OCI-LY3 (cell line): ENCODE measurements at regions not wholly inside any gene's neighbourhood (a gene's known extent, or its start where the extent isn't known, plus 50 kb on each side); places are given as distances from the start of the nearest gene placed in this dataset.

ENCODE experiments used
- EZH2phosphoT487 ChIP-seq: fragments of 200-600 bp; shearing (Covaris generic); IDR thresholded peaks from 2 replicates; pipeline ENCODE4 v1.6.1; 2018; ENCODE audit warnings: antibody characterized with exemption, mixed run types, low read depth
- TF ChIP-seq, protein P1 (sequence below): fragments of 200-600, 300-600 bp; sonication (generic); IDR thresholded peaks from 2 replicates; pipeline ENCODE4 v1.5.1; 2014; ENCODE audit warnings: antibody characterized with exemption, low read length, low read depth

DNA sequence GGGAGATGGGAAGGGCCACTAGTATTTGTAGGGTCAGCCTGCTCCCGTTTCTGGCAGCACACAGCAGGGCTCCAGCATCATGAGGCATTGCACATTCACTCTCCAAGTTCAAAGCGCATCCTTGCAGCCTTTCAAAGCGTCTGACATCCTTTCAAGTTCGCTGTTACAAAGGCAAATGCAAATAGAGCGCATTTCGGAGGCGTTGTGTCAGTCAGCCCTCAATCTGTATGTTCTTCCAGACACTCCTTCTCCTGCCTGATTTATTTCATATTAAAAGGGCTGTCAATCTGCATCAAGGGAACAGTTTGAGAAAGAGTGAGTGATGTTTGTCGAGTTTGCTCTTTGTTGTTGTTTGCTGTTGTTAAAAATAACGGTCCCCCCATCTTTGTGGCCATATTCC is 188.5 kb downstream of the SNX10 start:
- TF ChIP-seq, protein P1, sequence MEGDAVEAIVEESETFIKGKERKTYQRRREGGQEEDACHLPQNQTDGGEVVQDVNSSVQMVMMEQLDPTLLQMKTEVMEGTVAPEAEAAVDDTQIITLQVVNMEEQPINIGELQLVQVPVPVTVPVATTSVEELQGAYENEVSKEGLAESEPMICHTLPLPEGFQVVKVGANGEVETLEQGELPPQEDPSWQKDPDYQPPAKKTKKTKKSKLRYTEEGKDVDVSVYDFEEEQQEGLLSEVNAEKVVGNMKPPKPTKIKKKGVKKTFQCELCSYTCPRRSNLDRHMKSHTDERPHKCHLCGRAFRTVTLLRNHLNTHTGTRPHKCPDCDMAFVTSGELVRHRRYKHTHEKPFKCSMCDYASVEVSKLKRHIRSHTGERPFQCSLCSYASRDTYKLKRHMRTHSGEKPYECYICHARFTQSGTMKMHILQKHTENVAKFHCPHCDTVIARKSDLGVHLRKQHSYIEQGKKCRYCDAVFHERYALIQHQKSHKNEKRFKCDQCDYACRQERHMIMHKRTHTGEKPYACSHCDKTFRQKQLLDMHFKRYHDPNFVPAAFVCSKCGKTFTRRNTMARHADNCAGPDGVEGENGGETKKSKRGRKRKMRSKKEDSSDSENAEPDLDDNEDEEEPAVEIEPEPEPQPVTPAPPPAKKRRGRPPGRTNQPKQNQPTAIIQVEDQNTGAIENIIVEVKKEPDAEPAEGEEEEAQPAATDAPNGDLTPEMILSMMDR, result no peak
- TF ChIP-seq EZH2phosphoT487, result no peak
